K562 (cell line): ENCODE measurements at regions not wholly inside any gene's neighbourhood (a gene's known extent, or its start where the extent isn't known, plus 50 kb on each side); places are given as distances from the start of the nearest gene placed in this dataset.
A peak's percentile ranks its signal among the peaks of the same experiment; 100 is the strongest.

Source experiments
- ATAC-seq: fragments of 200-7000 bp; cut with Tn5 transposase; 3 replicates; pipeline ENCODE4 v1.9.1; 2020; ENCODE audit warnings: moderate library complexity
- BruUV-seq: library from RNA; stranded (reverse); fragments of 400-500 nt; replicated peaks from 2 replicates; lab custom pipeline; 2021; lab: Mats Ljungman, UMichigan
- CTCF ChIA-PET: fragments of 300-600 bp; formaldehyde crosslinking; extraction: SDS; loops from one replicate; lab custom pipeline; 2021; ENCODE audit warnings: low intra/inter-chr PET ratio; lab: Yijun Ruan, JAX
- POLR2A ChIA-PET: fragments of 300-600, 350-650 bp; sonication (Branson Sonifier 250); formaldehyde crosslinking; extraction: SDS; loops from one replicate; lab custom pipeline; 2021; ENCODE audit warnings: antibody characterized with exemption, inconsistent platforms; lab: Yijun Ruan, JAX
- DNase-seq, 4 experiments: peaks; one replicate each; pipeline versions ENCODE4 v3.0.0 to v3.0.0-alpha.2; 2011 to 2018; ENCODE audit warnings: low spot score in 3 of 4, mixed read lengths in 3 of 4; ENCODE audit errors: extremely low read depth in 1 of 4
- FAIRE-seq: peaks from 2 replicates; lab custom pipeline; 2011; peaks lifted over from hg19 to GRCh38; lab: Jason Lieb, UNC
- H2AFZ ChIP-seq: 2 replicates; pipeline ENCODE4 v1.6.0; 2011; ENCODE audit warnings: low read depth, low read length, control low read depth, inconsistent platforms
- H3K27ac ChIP-seq: fragments of 200-600 bp; 3 replicates; pipeline ENCODE4 v1.8.0; 2011; ENCODE audit warnings: low read depth, mild to moderate bottlenecking, control low read depth, inconsistent platforms, low read length, moderate library complexity, mixed read lengths; ENCODE audit errors: extremely low read depth
- H3K27me3 ChIP-seq, 2 experiments: fragments of 300-600 bp in 1 of 2; 2 replicates in 1 of 2; 3 replicates in 1 of 2; pipeline versions ENCODE4 v1.6.0 to v1.8.0; 2011; ENCODE audit warnings: inconsistent platforms in 2 of 2, low read length in 2 of 2, mild to moderate bottlenecking in 1 of 2, mixed read lengths in 1 of 2, moderate library complexity in 1 of 2; ENCODE audit not compliant: control insufficient read depth in 2 of 2, insufficient read depth in 2 of 2
- H3K36me3 ChIP-seq: fragments of 300-600 bp; 3 replicates; pipeline ENCODE4 v1.8.0; 2011; ENCODE audit warnings: mild to moderate bottlenecking, low read length, inconsistent platforms; ENCODE audit not compliant: control insufficient read depth, insufficient read depth
- H3K4me1 ChIP-seq, 2 experiments: fragments of 200-600 bp in 1 of 2; replicated peaks in 1 of 2; 2 replicates in 1 of 2; 3 replicates in 1 of 2; pipeline versions ENCODE4 v1.5.1 to v1.8.0; 2011; ENCODE audit warnings: inconsistent platforms in 2 of 2, low read length in 2 of 2, mild to moderate bottlenecking in 1 of 2, mixed read lengths in 1 of 2, moderate library complexity in 1 of 2; ENCODE audit not compliant: control insufficient read depth in 2 of 2, insufficient read depth in 2 of 2
- H3K4me2 ChIP-seq: 2 replicates; pipeline ENCODE4 v1.6.1; 2011; ENCODE audit warnings: low read length, control low read depth, inconsistent platforms, mixed read lengths; ENCODE audit not compliant: insufficient read depth
- H3K4me3 ChIP-seq: fragments of 200-600 bp; sonication (generic), shearing (Covaris generic); 2 replicates; pipeline ENCODE4 v1.5.1; 2016; ENCODE audit warnings: control low read depth, inconsistent platforms
- H3K79me2 ChIP-seq: fragments of 200-600 bp; 3 replicates; pipeline ENCODE4 v1.8.0; 2011; ENCODE audit warnings: low read length, inconsistent platforms; ENCODE audit not compliant: control insufficient read depth, insufficient read depth
- H3K9ac ChIP-seq, 2 experiments: 2 replicates each; pipeline versions ENCODE4 v1.6.0 to v1.6.1; 2011; ENCODE audit warnings: low read depth in 2 of 2, low read length in 2 of 2, control low read depth in 1 of 2, inconsistent platforms in 1 of 2, mild to moderate bottlenecking in 1 of 2, mixed read lengths in 1 of 2; ENCODE audit not compliant: insufficient read depth in 1 of 2
- H3K9me1 ChIP-seq: one replicate; pipeline ENCODE4 v1.6.0; 2011; ENCODE audit warnings: inconsistent platforms, mild to moderate bottlenecking, low read length, moderate library complexity; ENCODE audit not compliant: control insufficient read depth, insufficient read depth
- H3K9me3 ChIP-seq: replicated peaks from 2 replicates; pipeline ENCODE4 v1.5.1; 2011; ENCODE audit warnings: low read depth, low read length, inconsistent platforms; ENCODE audit not compliant: control insufficient read depth, insufficient read depth
- H4K20me1 ChIP-seq: replicated peaks from 2 replicates; pipeline ENCODE4 v1.6.1; 2011; ENCODE audit warnings: low read length, inconsistent platforms, mixed read lengths; ENCODE audit not compliant: control insufficient read depth, insufficient read depth
- BRCA1 ChIP-seq, 2 experiments: fragments of 450-650 bp in 1 of 2; sonication (generic) in 1 of 2; formaldehyde crosslinking in 1 of 2; IDR thresholded peaks; 2 replicates each; pipeline versions ENCODE4 v1.5.0 to v1.6.1; 2017 to 2020; ENCODE audit warnings: mild to moderate bottlenecking in 1 of 2, missing genetic modification reagents in 1 of 2
- CREB3L1 ChIP-seq: fragments of 450-650 bp; IDR thresholded peaks from 2 replicates; pipeline ENCODE4 v1.6.1; 2014; ENCODE audit warnings: low read depth, mild to moderate bottlenecking, moderate library complexity, borderline replicate concordance
- ETV5 ChIP-seq: sonication (generic); formaldehyde crosslinking; IDR thresholded peaks from 2 replicates; pipeline ENCODE4 v1.4.0; 2020; ENCODE audit warnings: low read depth, mild to moderate bottlenecking, missing genetic modification reagents
- MAFG ChIP-seq: fragments of 450-650 bp; conservative IDR thresholded peaks from 2 replicates; pipeline ENCODE4 v1.6.1; 2016; ENCODE audit warnings: missing genetic modification characterization, missing compliant biosample characterization
- MYC ChIP-seq, 2 experiments: fragments of 250-450 bp in 1 of 2; sonication (Bioruptor Pico) in 1 of 2; IDR thresholded peaks; 2 replicates each; pipeline versions ENCODE4 v1.5.1 to v1.6.1; 2012 to 2021; ENCODE audit warnings: low read depth in 2 of 2, borderline replicate concordance in 1 of 2, improper control_type of control experiment in 1 of 2, low read length in 1 of 2, mild to moderate bottlenecking in 1 of 2, moderate library complexity in 1 of 2
- RBM25 ChIP-seq: fragments of 200-400 bp; formaldehyde crosslinking; IDR thresholded peaks from 2 replicates; pipeline ENCODE4 v1.6.1; 2018; ENCODE audit warnings: low read length, low read depth, moderate library complexity; ENCODE audit not compliant: severe bottlenecking
- RFX5 ChIP-seq: IDR thresholded peaks from 2 replicates; pipeline ENCODE4 v1.6.1; 2011; ENCODE audit warnings: low read depth, mild to moderate bottlenecking, improper control_type of control experiment, low read length
- SIRT6 ChIP-seq: IDR thresholded peaks from one replicate; pipeline ENCODE4 v1.6.1; 2012; ENCODE audit warnings: low read depth, mild to moderate bottlenecking, control low read depth, inconsistent platforms, low read length, moderate library complexity
- SMARCC2 ChIP-seq: fragments of 450-650 bp; IDR thresholded peaks from 2 replicates; pipeline ENCODE4 v1.6.1; 2017; ENCODE audit warnings: antibody characterized with exemption, moderate library complexity, mild to moderate bottlenecking, low read depth
- USF2 ChIP-seq: sonication (generic); formaldehyde crosslinking; IDR thresholded peaks from 2 replicates; pipeline ENCODE4 v1.5.0; 2020; ENCODE audit warnings: missing genetic modification reagents
- ZNF316 ChIP-seq: fragments of 450-650 bp; IDR thresholded peaks from 2 replicates; pipeline ENCODE4 v1.6.1; 2016
- ZNF384 ChIP-seq: IDR thresholded peaks from 2 replicates; pipeline ENCODE4 v1.6.1; 2012; ENCODE audit warnings: low read depth, low read length, improper control_type of control experiment
- ZNF780A ChIP-seq: fragments of 250-450 bp; sonication (Bioruptor Pico); IDR thresholded peaks from 2 replicates; pipeline ENCODE4 v1.5.0; 2021; ENCODE audit warnings: mild to moderate bottlenecking
- WGBS: fragments of 100-300 bp; shearing (Covaris generic); methylation state at CpG from one replicate; pipeline ENCODE4 v1.1.6; 2016; ENCODE audit warnings: low coverage, mixed read lengths; ENCODE audit not compliant: insufficient coverage; ENCODE audit errors: missing lambda C conversion rate; 5-methylcytosine and 5-hydroxymethylcytosine counted together
- in situ Hi-C: fragments of 300-500 bp; cut with MboI; formaldehyde crosslinking; loops from 4 replicates; pipeline ENCODE4 v1.15.0; 2018; ENCODE audit warnings: inconsistent platforms, mixed read lengths
- intact Hi-C: fragments of 100-400 bp; cut with micrococcal nuclease; formaldehyde crosslinking; loops from 2 replicates; pipeline ENCODE4 v1.14.2; 2022

GRCh38 chr22:48088251-48088650 is 1325.8 kb downstream of the TBC1D22A start:
- ChIA-PET CTCF (no interaction called here), POLR2A (no interaction called here)
- Histone ChIP-seq H4K20me1 (no peaks in the 10 kb centered on the region), H3K4me2 (no peak overlapping the region), H3K27ac (no peak overlapping the region), H3K79me2 (no peaks in the 10 kb centered on the region), H3K4me3 (no peak overlapping the region), H2AFZ (no peak overlapping the region), H3K36me3 (no peaks in the 10 kb centered on the region), H3K9ac (no peak overlapping the region), H3K9me3 (no peaks in the 10 kb centered on the region), H3K27me3 (peaks cover 0 to 12% of the 10 kb centered on the region in 2 experiments; a peak in 2 of 5 replicates), H3K9me1 (no peaks in the 10 kb centered on the region), H3K4me1 (peaks cover 0 to 8% of the 10 kb centered on the region in 2 experiments; a peak in 2 of 5 replicates)
- in situ Hi-C loops: no loop called here
- no TSS peak for BruUV-seq
- DNase-seq: no peak
- no peak for FAIRE-seq
- no peak for ATAC-seq
- TF ChIP-seq RBM25 (no peak), ZNF780A (CRISPR knock-in tag) (no peak), SMARCC2 (no peak)
- 0% methylated on average over 5 of the region's 5 CpGs for WGBS
- intact Hi-C loops: no loop called here

GRCh38 chr22:48085901-48086645 is 1323.6 kb downstream of the TBC1D22A start:
- no peak overlapping the region for H3K9ac ChIP-seq
- H3K36me3 ChIP-seq: no peaks in the 10 kb centered on the region
- no peak overlapping the region for H2AFZ ChIP-seq
- no peak for TF ChIP-seq ZNF384
- no peak for TF ChIP-seq ETV5 (CRISPR knock-in tag)
- TF ChIP-seq RFX5: no peak
- no peak for TF ChIP-seq CREB3L1
- 0 out of 2 replicates have a peak, but pooled peaks have one; percentile 19 for TF ChIP-seq MAFG (tag)
- no peak for TF ChIP-seq USF2 (CRISPR knock-in tag)
- no peak for TF ChIP-seq BRCA1 (IDR thresholded peaks at IDR 0.05)
- no peak for TF ChIP-seq BRCA1 (CRISPR knock-in tag; IDR thresholded peaks at IDR 0.05)
- no peak for TF ChIP-seq MYC (IDR thresholded peaks at IDR 0.05; ENCODE audit: low read depth, low read length)
- TF ChIP-seq MYC (CRISPR knock-in tag; IDR thresholded peaks at IDR 0.05; ENCODE audit: borderline replicate concordance, low read depth): no peak
- TF ChIP-seq ZNF316: 0 out of 2 replicates have a peak, but pooled peaks have one; percentile 23
- no peak for TF ChIP-seq SIRT6
- TF ChIP-seq, all 486 proteins: peak for 2
- H3K4me3 ChIP-seq: no peak overlapping the region
- ChIA-PET CTCF (no interaction called here), POLR2A (no interaction called here)
- ATAC-seq (no peak), FAIRE-seq (no peak), DNase-seq (no peak)
- no TSS peak for BruUV-seq
- WGBS: 6% methylated on average over 6 of the region's 8 CpGs
- H3K9me3 ChIP-seq: no peaks in the 10 kb centered on the region
- no peaks in the 10 kb centered on the region for H3K9me1 ChIP-seq
- intact Hi-C loops (no loop called here), in situ Hi-C loops (no loop called here)
- peaks cover 0 to 13% of the 10 kb centered on the region in 2 experiments; a peak in 2 of 5 replicates for H3K27me3 ChIP-seq
- H3K79me2 ChIP-seq: no peaks in the 10 kb centered on the region
- no peak overlapping the region for H3K4me2 ChIP-seq
- no peaks in the 10 kb centered on the region for H4K20me1 ChIP-seq
- peaks cover 0 to 8% of the 10 kb centered on the region in 2 experiments; a peak in 2 of 5 replicates for H3K4me1 ChIP-seq
- H3K27ac ChIP-seq: no peak overlapping the region
